T-helper 17 cell (primary cell): ENCODE measurements at regions not wholly inside any gene's neighbourhood (a gene's known extent, or its start where the extent isn't known, plus 50 kb on each side); places are given as distances from the start of the nearest gene placed in this dataset.

Source experiments
- ATAC-seq: fragments of 150-1000 bp; cut with Tn5 transposase; 2 replicates; pipeline ENCODE4 v1.10.0; 2021; ENCODE audit warnings: mild to moderate bottlenecking, moderate library complexity
- DNase-seq, 3 donors: peaks; one replicate each; pipeline versions ENCODE4 v3.0.0 to v3.0.0-alpha.2; 2020 to 2021
- H3K9me3 ChIP-seq: one replicate; pipeline ENCODE4 v1.7.0; 2013; ENCODE audit warnings: low read length, mild to moderate bottlenecking; ENCODE audit not compliant: control insufficient read depth, poor library complexity, severe bottlenecking
- H3K27ac Mint-ChIP-seq: one replicate; pipeline ENCODE4 v1.8.0; 2022; ENCODE audit warnings: mild to moderate bottlenecking, moderate library complexity, mixed read lengths
- H3K27me3 Mint-ChIP-seq: one replicate; pipeline ENCODE4 v1.8.0; 2022; ENCODE audit warnings: mixed read lengths
- H3K36me3 Mint-ChIP-seq: one replicate; pipeline ENCODE4 v1.8.0; 2022; ENCODE audit warnings: low read depth, mixed read lengths
- H3K4me1 Mint-ChIP-seq: one replicate; pipeline ENCODE4 v1.8.0; 2022; ENCODE audit warnings: mild to moderate bottlenecking, mixed read lengths
- H3K4me3 Mint-ChIP-seq: one replicate; pipeline ENCODE4 v1.8.0; 2022; ENCODE audit warnings: mild to moderate bottlenecking, moderate library complexity, mixed read lengths

DNA sequence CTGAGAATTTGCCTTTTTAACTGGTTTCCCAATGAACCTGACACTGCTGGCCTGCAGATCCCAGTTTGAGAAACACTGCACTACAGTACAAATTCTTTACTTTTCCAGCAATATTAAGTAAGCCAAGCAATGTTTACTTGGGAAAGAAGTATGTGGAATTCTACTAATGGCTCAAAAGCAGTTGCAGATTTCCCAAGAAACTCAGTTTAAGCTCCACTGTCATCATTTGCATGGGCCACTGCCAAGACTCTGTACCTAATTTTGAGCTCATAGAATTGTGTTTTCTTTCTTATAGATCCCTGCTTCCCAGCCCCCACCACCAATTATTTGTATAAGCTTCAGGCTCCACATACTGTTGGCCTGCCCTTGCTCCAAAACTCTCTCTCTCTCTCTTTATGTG lies 676.1 kb downstream of the RNF144A start:
- Mint-ChIP-seq H3K36me3 (no peaks in the 10 kb centered on the region), H3K4me1 (peaks cover 7% of the 10 kb centered on the region), H3K27me3 (no peaks in the 10 kb centered on the region), H3K27ac (no peak overlapping the region), H3K4me3 (no peak overlapping the region)
- H3K9me3 ChIP-seq = no peaks in the 10 kb centered on the region
- DNase-seq (no peak), ATAC-seq (no peak)

DNA sequence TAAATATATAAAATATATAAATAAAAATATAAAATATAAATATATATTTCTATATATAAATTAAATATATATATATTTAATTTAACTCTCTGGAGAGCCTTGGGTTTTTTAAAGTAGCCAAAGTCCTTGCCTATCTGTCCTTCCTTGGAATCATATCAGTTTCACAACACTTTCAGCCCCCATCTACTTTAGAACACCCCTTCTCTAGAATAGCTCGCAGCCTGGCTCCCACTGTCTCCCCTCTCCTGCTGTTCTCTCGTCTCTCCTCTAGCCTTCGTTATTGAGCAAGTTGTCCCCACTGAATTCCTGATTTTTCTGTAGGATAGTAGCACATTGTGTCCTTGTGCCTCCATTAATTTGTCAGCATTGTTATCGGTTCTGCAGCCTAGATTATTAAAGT lies 677.0 kb downstream of the RNF144A start:
- no peak overlapping the region for H3K4me3 Mint-ChIP-seq
- H3K36me3 Mint-ChIP-seq = no peaks in the 10 kb centered on the region
- H3K9me3 ChIP-seq = no peaks in the 10 kb centered on the region
- no peaks in the 10 kb centered on the region for H3K27me3 Mint-ChIP-seq
- peak overlapping the region; percentile 29 for H3K27ac Mint-ChIP-seq
- no peak for DNase-seq
- H3K4me1 Mint-ChIP-seq = peaks cover 7% of the 10 kb centered on the region
- no peak for ATAC-seq

DNA sequence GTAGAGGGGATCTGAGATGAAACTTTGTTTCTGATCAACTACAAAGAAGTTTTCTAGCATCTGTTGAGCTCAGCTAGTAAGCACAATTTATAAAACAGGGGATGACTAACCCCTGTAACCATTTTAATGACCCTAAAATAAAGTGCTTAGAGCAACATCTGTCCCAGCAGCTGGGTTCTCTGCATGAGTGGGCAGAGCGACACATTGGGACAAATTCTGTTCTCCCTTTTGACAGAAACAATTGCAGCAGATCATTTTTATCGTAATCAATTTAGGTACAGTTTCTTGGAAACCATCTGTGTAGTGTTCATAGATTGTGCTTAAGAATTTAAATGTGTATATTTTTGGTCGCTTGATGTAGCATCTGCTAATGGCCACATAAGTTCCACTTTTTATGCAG lies 678.0 kb downstream of the RNF144A start:
- H3K36me3 Mint-ChIP-seq = no peaks in the 10 kb centered on the region

DNA sequence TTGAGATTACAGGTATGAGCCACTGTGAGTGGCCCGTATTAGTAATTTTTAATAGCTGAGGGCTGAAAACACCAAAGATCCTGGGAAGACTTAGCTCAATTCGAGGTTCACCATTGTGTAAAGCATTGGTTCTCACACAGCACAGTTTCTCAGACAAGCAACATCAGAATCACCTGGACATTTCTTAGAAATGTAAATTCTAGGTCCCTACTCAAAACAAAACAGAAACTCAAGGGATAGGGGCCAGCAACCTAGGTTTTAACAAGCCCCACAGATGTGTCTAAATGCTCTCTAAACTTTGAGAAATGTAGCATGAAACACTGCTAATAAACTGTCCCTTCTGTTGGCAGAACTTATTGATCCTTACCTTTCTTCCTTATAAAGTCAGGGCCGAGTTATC lies 681.2 kb downstream of the RNF144A start:
- DNase-seq (no peak), ATAC-seq (no peak)
- no peak overlapping the region for H3K27ac Mint-ChIP-seq

More for the DNA sequence above, 678.0 kb downstream of the RNF144A start:
- peaks cover 7% of the 10 kb centered on the region for H3K4me1 Mint-ChIP-seq
- no peak overlapping the region for H3K27ac Mint-ChIP-seq
- H3K27me3 Mint-ChIP-seq = no peaks in the 10 kb centered on the region
- H3K4me3 Mint-ChIP-seq = no peak overlapping the region
- ATAC-seq = no peak
- no peaks in the 10 kb centered on the region for H3K9me3 ChIP-seq
- no peak for DNase-seq

DNA sequence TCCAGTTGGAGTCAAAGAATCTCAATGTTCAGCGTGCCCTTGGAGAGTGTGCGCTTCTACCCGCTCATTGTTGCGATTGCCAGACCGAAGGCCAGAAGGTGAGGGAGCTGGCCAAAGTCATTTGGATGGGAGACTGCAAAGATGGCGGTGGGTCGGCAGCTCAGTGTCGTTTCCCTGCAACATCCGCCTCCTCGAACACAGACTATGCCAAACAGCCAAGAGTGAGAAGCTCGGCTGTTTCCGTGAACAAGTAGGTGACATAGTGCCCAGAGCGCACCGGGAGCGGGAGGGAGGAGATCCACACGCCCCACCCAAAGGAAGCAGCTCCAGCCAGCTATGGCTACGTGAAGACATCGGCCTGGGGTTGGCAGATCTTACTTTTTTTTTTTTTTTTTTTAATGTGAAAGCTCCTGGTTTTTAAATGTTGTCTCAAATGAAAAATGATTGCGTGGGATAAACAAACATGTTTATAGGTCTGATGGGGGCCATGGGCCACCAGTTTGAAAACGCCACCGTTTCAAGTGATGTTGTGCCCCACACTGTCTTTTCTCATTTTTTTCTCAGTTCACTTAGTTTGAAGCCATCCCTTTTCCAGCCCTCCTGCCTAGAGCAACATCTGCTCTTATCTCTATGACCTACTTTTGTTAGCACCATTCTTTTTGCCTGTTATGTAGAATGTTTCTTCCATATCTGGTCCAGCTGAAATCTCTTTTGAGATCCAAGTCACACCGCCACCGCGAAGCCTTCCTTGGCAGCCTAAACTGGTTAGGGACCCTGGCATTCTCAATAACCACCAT lies 682.4 kb downstream of the RNF144A start:
- Mint-ChIP-seq H3K36me3 (no peaks in the 10 kb centered on the region), H3K27me3 (no peaks in the 10 kb centered on the region), H3K4me3 (no peak overlapping the region), H3K4me1 (no peaks in the 10 kb centered on the region), H3K27ac (no peak overlapping the region)
- ATAC-seq = no peak
- DNase-seq = no peak
- no peaks in the 10 kb centered on the region for H3K9me3 ChIP-seq

More for the DNA sequence above, 681.2 kb downstream of the RNF144A start:
- H3K4me3 Mint-ChIP-seq = no peak overlapping the region
- no peaks in the 10 kb centered on the region for H3K9me3 ChIP-seq
- H3K36me3 Mint-ChIP-seq = no peaks in the 10 kb centered on the region
- H3K4me1 Mint-ChIP-seq = no peaks in the 10 kb centered on the region
- no peaks in the 10 kb centered on the region for H3K27me3 Mint-ChIP-seq

DNA sequence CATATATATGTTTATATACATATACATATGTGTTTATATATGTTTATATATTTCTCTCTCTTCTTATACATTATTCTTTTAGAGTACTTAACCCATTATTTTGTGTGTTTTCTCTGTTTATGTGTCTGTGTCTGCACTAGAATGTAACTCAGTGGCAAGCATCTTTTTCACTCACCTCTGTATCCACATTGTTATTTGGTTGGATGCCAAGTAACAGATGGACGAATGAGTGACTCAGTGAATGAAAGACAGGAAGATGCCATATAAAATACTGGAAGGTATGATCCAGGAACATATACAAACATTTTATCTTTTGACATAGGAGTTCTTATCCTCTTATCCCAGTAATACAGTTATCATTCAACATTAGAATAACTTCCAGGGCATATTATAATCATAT lies 684.8 kb downstream of the RNF144A start:
- H3K36me3 Mint-ChIP-seq = no peaks in the 10 kb centered on the region
- no peak overlapping the region for H3K27ac Mint-ChIP-seq
- ATAC-seq (no peak), DNase-seq (no peak)
- H3K4me1 Mint-ChIP-seq = no peaks in the 10 kb centered on the region
- H3K9me3 ChIP-seq = no peaks in the 10 kb centered on the region
- no peak overlapping the region for H3K4me3 Mint-ChIP-seq
- H3K27me3 Mint-ChIP-seq = no peaks in the 10 kb centered on the region

DNA sequence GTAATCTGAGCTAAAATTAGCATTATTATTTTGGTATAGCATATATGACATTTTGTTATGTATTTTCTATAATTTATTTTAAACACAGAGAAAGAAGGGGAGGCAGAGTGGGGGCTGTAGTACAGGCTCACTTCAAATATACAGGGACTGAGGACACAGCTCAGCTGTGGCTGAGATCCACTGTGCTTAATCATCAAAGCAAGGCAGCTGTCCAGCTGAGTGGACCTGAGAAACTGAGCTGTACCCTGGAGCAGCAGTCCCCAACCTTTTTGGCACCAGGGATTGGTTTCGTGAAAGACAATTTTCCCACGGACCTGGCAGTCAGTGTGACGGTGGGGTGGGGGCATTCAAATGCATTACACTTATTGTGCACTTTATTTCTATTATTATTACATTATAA lies 687.2 kb downstream of the RNF144A start:
- ATAC-seq (no peak), DNase-seq (no peak)
- H3K4me3 Mint-ChIP-seq = no peak overlapping the region
- no peaks in the 10 kb centered on the region for H3K36me3 Mint-ChIP-seq
- no peak overlapping the region for H3K27ac Mint-ChIP-seq
- no peaks in the 10 kb centered on the region for H3K9me3 ChIP-seq
- no peaks in the 10 kb centered on the region for H3K27me3 Mint-ChIP-seq
- no peaks in the 10 kb centered on the region for H3K4me1 Mint-ChIP-seq

DNA sequence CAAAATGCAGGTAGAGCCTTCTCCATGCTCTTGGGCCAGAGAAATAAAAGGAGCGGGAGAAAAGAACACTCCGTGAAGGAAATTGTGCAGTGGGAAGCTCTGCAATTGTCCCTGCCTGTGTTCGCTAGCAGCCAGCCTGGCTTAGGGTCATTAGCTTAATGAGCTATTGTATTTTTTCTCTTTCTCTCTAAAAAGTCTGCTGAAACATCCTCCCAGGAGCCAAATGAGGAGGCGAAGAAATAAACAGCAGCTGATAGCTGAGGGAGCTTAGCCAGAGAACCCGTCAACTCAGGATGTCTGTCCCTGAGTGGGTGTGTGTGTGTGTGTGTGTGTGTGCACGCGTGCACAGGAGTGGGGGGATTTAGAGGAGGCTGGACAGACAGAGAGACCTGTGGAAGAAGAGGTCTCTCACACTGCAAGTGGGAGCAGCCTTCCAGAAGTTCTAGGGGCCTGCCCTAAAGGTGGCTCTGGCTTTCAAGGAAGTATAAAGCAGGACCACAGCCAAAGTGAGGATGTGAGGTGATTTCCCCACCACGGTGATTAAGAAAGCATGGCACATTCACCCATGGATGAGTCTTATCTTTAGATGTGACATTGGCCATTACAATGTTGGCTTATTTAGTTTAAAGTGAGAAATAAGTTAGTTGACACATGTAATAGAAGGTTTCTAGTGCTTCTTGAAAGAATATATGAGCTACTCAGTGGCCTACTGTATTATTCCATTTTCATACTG lies 690.4 kb downstream of the RNF144A start:
- no peak for ATAC-seq
- no peak overlapping the region for H3K27ac Mint-ChIP-seq
- no peaks in the 10 kb centered on the region for H3K27me3 Mint-ChIP-seq

DNA sequence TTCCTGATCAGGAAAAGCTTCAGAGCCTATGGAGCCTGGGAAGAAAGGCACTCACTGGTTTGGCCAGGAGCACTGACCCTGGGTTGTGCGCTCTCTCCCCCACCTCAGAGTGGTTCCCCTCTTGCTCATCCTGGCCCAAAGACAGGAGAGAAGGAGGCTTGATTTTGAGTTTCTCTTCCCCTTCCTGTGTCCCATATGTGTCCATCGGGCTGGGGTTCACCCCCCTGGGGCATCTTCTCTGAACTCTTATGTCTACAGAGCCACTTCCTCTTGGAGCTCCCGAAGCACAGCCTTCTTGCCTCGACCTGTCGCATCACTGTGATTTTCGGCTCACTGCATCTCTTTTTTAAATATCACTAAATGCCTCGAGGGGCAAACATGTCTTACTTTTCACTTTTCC lies 692.3 kb downstream of the RNF144A start:
- Mint-ChIP-seq H3K27me3 (no peaks in the 10 kb centered on the region), H3K27ac (peak overlapping the region; percentile 74), H3K4me1 (peaks cover 16% of the 10 kb centered on the region), H3K4me3 (no peak overlapping the region), H3K36me3 (no peaks in the 10 kb centered on the region)
- ATAC-seq (no peak), DNase-seq (no peak)
- no peaks in the 10 kb centered on the region for H3K9me3 ChIP-seq

More for the DNA sequence above, 690.4 kb downstream of the RNF144A start:
- no peaks in the 10 kb centered on the region for H3K9me3 ChIP-seq
- Mint-ChIP-seq H3K4me1 (peaks cover 16% of the 10 kb centered on the region), H3K4me3 (no peak overlapping the region), H3K36me3 (no peaks in the 10 kb centered on the region)
- DNase-seq = no peak

DNA sequence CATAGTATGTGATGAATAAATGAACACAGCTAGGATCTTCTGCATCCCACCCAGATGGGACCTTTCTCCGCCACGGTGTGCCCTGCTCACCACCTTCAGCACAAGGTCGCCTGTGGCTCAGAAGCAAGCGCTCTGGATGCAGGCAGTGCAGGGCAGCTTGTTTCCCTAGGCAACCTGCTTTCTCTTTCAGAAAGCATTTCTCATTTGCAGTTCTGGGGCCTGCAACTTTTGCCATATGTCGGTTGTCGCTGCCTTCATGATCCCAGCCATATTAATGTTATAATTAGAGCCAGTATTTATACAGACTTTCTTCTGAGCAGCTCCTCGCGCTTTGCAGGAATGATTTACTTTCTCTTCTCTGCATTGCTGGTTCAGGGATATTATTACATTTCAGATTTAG lies 692.8 kb downstream of the RNF144A start:
- ATAC-seq (no peak), DNase-seq (no peak)
- Mint-ChIP-seq H3K4me3 (no peak overlapping the region), H3K27me3 (no peaks in the 10 kb centered on the region), H3K27ac (peak overlapping the region; percentile 74), H3K36me3 (no peaks in the 10 kb centered on the region), H3K4me1 (peaks cover 16% of the 10 kb centered on the region)
- H3K9me3 ChIP-seq = no peaks in the 10 kb centered on the region

DNA sequence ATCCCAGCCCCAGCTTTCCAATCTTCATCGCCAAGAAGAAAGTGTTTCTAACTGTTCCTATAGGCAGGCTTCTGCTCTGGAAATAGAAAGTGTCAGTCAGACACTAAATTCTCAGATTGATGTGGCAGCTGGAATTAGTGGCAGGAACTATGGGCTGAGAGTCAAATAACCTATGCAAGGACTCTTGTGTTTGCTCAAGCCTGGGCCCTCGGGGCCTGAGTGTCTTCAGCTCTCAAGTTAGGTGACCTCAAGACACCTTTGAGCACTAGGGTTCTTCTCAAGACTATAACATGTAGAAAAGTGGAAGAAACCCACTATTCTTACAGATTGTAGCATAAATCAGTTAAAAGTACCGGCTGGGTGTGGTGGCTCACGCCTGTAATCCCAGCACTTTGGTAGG lies 694.5 kb downstream of the RNF144A start:
- H3K4me3 Mint-ChIP-seq = peak overlapping the region; percentile 78
- H3K27me3 Mint-ChIP-seq = no peaks in the 10 kb centered on the region
- no peaks in the 10 kb centered on the region for H3K36me3 Mint-ChIP-seq
- ATAC-seq = no peak
- H3K27ac Mint-ChIP-seq = peak overlapping the region; percentile 66
- H3K4me1 Mint-ChIP-seq = peaks cover 16% of the 10 kb centered on the region
- no peak for DNase-seq
- no peaks in the 10 kb centered on the region for H3K9me3 ChIP-seq

DNA sequence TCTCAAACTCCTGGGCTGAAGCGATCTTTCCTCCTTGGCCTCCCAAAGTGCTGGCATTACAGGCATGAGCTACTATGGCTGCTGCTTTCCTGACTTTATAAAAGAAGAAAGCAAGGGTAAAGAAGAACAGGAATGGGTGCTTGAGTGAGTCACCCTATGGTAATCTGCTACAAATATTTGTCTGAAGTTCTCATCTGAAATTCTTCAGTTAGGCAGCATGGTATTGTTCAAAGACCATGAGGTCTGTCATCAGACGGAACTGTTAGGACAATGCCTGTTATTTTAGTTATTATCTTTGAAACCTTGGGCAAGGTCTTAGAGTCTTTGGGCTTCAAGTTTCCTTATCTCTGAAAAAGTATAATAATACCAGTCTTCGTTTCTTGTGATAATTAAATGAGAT lies 695.8 kb downstream of the RNF144A start:
- no peaks in the 10 kb centered on the region for H3K9me3 ChIP-seq
- Mint-ChIP-seq H3K36me3 (no peaks in the 10 kb centered on the region), H3K4me1 (peaks cover 16% of the 10 kb centered on the region), H3K27me3 (no peaks in the 10 kb centered on the region), H3K4me3 (no peak overlapping the region), H3K27ac (no peak overlapping the region)
- DNase-seq = no peak
- ATAC-seq = no peak

DNA sequence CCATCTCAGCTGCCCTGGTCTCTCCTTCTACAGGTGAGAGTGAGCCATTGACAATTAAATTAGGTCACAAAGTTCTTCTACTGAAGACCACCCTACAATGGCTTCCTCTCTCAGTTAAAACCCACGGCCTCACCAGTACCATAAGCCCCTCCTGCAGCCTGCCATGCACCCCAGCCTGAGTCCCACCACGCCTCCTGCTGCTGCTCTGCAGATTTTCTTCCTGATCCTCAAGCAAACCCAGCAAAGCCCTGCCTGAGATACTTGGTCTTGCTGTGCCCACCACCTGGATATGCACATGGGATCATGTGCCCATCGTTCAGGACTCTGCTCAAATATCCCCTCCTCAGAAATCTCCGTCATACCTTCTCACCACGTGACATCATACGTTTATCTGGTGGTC lies 696.6 kb downstream of the RNF144A start:
- DNase-seq (no peak), ATAC-seq (no peak)
- Mint-ChIP-seq H3K4me3 (no peak overlapping the region), H3K36me3 (no peaks in the 10 kb centered on the region), H3K4me1 (peaks cover 16% of the 10 kb centered on the region), H3K27me3 (no peaks in the 10 kb centered on the region), H3K27ac (no peak overlapping the region)
- no peaks in the 10 kb centered on the region for H3K9me3 ChIP-seq

DNA sequence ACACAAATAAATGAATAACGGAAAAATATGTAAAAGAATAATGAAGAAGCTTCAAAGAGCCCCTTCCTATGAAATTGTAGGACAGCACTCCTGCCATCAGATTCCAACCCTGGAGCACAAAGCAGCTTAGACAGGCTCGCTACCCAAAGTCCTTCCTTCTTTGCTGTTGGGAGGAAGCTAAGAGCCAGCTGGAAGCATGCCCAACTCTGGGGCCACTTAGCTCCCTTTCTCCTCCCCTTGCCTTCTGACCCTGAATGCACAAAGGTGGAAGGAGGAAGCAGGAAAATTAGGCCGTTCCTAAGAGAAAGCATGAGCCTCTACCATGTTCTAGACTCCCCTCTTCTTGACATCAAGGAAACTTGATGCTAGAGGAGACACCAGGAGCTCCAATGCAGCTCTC lies 700.8 kb downstream of the RNF144A start:
- H3K27me3 Mint-ChIP-seq = no peaks in the 10 kb centered on the region
- no peak for DNase-seq
- no peak overlapping the region for H3K27ac Mint-ChIP-seq
- no peak for ATAC-seq
- no peaks in the 10 kb centered on the region for H3K9me3 ChIP-seq
- no peaks in the 10 kb centered on the region for H3K36me3 Mint-ChIP-seq
- H3K4me3 Mint-ChIP-seq = no peak overlapping the region
- no peaks in the 10 kb centered on the region for H3K4me1 Mint-ChIP-seq
